Testis (tissue), 2 donors: ENCODE measurements at regions not wholly inside any gene's neighbourhood (a gene's known extent, or its start where the extent isn't known, plus 50 kb on each side); places are given as distances from the start of the nearest gene placed in this dataset.

ENCODE experiments used
- DNase-seq: peaks from one replicate; pipeline ENCODE4 v3.0.0-alpha.2; 2019
- H3K27ac ChIP-seq, 2 donors: fragments of 200-600 bp; sonication (generic); one replicate each; pipeline ENCODE4 v1.5.1; 2019
- H3K27me3 ChIP-seq: fragments of 200-600 bp; sonication (generic); one replicate; pipeline ENCODE4 v1.5.1; 2019
- H3K36me3 ChIP-seq: fragments of 200-600 bp; sonication (generic); one replicate; pipeline ENCODE4 v1.5.1; 2017; ENCODE audit warnings: low read depth; ENCODE audit errors: missing control alignments
- H3K4me1 ChIP-seq: fragments of 200-600 bp; sonication (generic); one replicate; pipeline ENCODE4 v1.5.1; 2019
- H3K4me3 ChIP-seq, 2 donors: fragments of 200-600 bp; sonication (generic); one replicate each; pipeline ENCODE4 v1.5.1; 2017 to 2019
- H3K9me3 ChIP-seq: fragments of 200-600 bp; sonication (generic); one replicate; pipeline ENCODE4 v1.5.1; 2017
- CTCF ChIP-seq, 3 experiments: fragments of 450-650 bp in 2 of 3; fragments of 200-600 bp in 1 of 3; sonication (generic) in 1 of 3; IDR thresholded peaks; one replicate each; pipeline ENCODE4 v1.5.1; 2016 to 2019; ENCODE audit warnings: antibody characterized with exemption in 3 of 3, mild to moderate bottlenecking in 2 of 3, moderate library complexity in 1 of 3
- POLR2A ChIP-seq: fragments of 450-650 bp; IDR thresholded peaks from one replicate; pipeline ENCODE4 v1.6.1; 2017; ENCODE audit warnings: antibody characterized with exemption, mild to moderate bottlenecking, moderate library complexity
- WGBS, 2 donors: methylation state at CpG; one replicate each; pipeline ENCODE4 v1.1.5; 2018; 5-methylcytosine and 5-hydroxymethylcytosine counted together
- intact Hi-C: fragments of 100-400 bp; cut with DNase I; formaldehyde crosslinking; loops from one replicate; pipeline ENCODE4 v1.15.1; 2023; ENCODE audit warnings: low total_unique reads

DNA sequence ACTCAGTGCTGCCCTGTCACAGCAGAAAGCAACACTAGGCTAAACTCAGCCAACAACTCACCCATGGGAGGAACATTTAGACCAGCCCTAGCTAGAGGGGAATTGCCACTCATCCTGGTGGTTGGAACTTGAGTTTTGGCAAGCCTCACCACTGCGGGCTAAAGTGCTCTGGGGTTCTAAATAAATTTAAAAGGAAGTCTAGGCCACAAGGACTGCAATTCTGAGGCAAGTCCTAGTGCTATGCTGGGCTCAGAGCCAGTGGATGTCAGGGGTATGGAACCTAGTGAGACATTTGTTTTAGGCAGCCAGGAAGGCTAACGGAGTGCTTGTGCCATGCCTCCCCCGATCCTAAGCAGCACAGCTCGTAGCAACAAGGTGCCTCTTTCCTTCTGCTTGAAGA, 78.0 kb downstream of the RGS13 start:
- TF ChIP-seq POLR2A (no peak), CTCF (IDR thresholded peaks at IDR 0.05) (no peak)
- 60 to 81% methylated on average over 4 of the region's 4 CpGs for WGBS, 2 donors
- Histone ChIP-seq H3K36me3 (no peaks in the 10 kb centered on the region), H3K9me3 (no peaks in the 10 kb centered on the region), H3K4me3 (no peak overlapping the region), H3K27ac (no peak overlapping the region), H3K4me1 (no peaks in the 10 kb centered on the region), H3K27me3 (no peaks in the 10 kb centered on the region)
- intact Hi-C loops, result no loop called here
- no peak for DNase-seq

- H3K4me3 ChIP-seq, result no peak overlapping the region
- no peaks in the 10 kb centered on the region for H3K27me3 ChIP-seq
- intact Hi-C loops, result no loop called here
- no peak for DNase-seq
- no peak overlapping the region for H3K27ac ChIP-seq
- H3K4me1 ChIP-seq, result no peaks in the 10 kb centered on the region
- no peaks in the 10 kb centered on the region for H3K9me3 ChIP-seq
- TF ChIP-seq CTCF (IDR thresholded peaks at IDR 0.05), result no peak
- TF ChIP-seq POLR2A, result no peak
- H3K36me3 ChIP-seq, result no peaks in the 10 kb centered on the region
- 89 to 92% methylated on average over 4 of the region's 4 CpGs for WGBS, 2 donors
These were observed 84.2 kb upstream of the RGS2 start for GRCh38 chr1:192724670-192725069.

DNA sequence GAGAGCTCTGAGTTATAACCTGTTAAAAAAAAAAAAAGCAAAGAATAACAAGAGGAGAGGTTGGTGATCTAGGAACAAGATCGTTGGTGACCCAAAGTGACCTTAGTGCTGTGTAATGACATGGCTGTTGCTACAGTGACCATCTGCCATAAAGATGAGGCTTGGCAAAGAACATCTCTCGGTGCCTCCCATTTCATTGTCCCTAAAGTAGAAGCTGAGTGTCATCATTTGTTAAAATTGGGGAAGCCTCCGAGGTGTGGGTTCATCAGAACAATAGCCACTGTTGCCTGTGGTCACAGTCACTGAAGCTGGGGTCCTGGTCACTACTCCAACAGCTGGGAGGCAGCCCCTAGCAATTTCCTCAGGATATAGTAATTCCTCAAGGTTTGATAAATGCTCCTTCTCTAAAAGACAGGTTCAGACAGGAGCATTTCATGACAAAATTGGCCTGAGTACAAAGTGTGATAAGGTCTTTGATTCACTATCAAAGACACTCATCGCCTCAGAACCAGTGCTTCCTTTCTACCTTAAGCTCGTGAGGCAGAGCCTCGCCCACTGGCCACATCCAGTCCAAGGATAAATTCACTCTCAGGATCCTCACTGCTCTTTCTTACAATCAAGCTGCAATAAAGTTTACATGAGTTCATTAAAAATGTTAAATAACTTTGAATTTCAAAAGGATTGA, 81.9 kb upstream of the RGS2 start:
- Histone ChIP-seq H3K9me3 (no peaks in the 10 kb centered on the region), H3K27me3 (no peaks in the 10 kb centered on the region), H3K4me3 (no peak overlapping the region), H3K27ac (no peak overlapping the region), H3K36me3 (no peaks in the 10 kb centered on the region), H3K4me1 (no peaks in the 10 kb centered on the region)
- no peak for DNase-seq
- WGBS, 2 donors, result 82 to 90% methylated on average over 6 of the region's 6 CpGs
- TF ChIP-seq CTCF (IDR thresholded peaks at IDR 0.05) (no peak), POLR2A (no peak)
- intact Hi-C loops, result no loop called here

DNA sequence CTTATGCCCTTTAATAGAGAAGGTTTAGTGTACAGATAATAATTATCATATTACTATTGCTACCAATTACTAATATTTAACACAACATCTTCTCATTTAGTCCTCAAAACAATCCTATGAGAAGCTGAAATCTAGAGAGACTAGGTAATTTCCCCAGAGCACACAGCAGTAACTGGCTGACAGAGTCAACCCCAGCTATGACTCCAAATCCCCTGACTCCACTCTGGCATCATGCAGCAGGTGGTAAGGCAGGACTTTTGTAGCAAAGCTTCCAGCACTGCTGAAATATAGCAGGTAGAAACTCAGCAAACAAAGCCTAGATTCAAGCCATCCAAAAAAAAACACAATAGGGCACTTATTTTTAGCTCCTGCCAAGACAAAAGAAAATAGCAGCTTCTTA, 79.3 kb upstream of the RGS2 start:
- no peak for DNase-seq
- no peaks in the 10 kb centered on the region for H3K27me3 ChIP-seq
- no peak overlapping the region for H3K4me3 ChIP-seq
- H3K27ac ChIP-seq, result no peak overlapping the region
- no peaks in the 10 kb centered on the region for H3K36me3 ChIP-seq
- TF ChIP-seq CTCF (IDR thresholded peaks at IDR 0.05), result no peak
- no peak for TF ChIP-seq POLR2A
- H3K9me3 ChIP-seq, result no peaks in the 10 kb centered on the region
- intact Hi-C loops, result no loop called here
- no peaks in the 10 kb centered on the region for H3K4me1 ChIP-seq

DNA sequence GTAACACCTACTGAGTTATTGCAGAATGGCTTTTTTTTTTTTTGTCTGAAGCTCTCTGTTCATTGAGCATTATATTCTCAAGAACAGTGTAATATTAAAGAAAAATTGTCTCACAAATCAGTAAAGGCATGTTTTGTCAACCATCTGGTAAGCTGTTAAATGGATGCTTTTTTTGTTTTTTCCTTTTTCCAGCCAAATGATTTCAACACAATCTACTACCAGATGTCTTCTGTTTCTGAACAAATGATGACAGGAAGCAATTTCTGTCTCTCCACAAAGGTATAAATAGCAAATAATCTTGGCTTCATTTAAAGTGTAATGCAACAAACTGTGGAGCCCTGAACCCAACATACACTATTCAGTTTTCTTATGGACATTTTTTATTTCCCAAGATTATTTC, 78.6 kb upstream of the RGS2 start:
- Histone ChIP-seq H3K36me3 (no peaks in the 10 kb centered on the region), H3K4me1 (no peaks in the 10 kb centered on the region), H3K27me3 (no peaks in the 10 kb centered on the region), H3K9me3 (no peaks in the 10 kb centered on the region), H3K4me3 (no peak overlapping the region), H3K27ac (no peak overlapping the region)
- intact Hi-C loops, result no loop called here
- no peak for DNase-seq
- TF ChIP-seq POLR2A (no peak), CTCF (IDR thresholded peaks at IDR 0.05) (no peak)
